HG03039 (cell line): ENCODE measurements at regions not wholly inside any gene's neighbourhood (a gene's known extent, or its start where the extent isn't known, plus 50 kb on each side); places are given as distances from the start of the nearest gene placed in this dataset.
A peak's percentile ranks its signal among the peaks of the same experiment; 100 is the strongest.
"Not testable (repeated sequence)": the region's sequence is repeated elsewhere in the genome, so short reads cannot be mapped to it uniquely, and the experiment has no call there.

ENCODE experiments used
- ATAC-seq: cut with Tn5 transposase; IDR thresholded peaks from one replicate; pipeline ENCODE4 v1.9.1; 2021; ENCODE audit warnings: mild to moderate bottlenecking, moderate library complexity; ENCODE audit not compliant: unreplicated experiment

DNA sequence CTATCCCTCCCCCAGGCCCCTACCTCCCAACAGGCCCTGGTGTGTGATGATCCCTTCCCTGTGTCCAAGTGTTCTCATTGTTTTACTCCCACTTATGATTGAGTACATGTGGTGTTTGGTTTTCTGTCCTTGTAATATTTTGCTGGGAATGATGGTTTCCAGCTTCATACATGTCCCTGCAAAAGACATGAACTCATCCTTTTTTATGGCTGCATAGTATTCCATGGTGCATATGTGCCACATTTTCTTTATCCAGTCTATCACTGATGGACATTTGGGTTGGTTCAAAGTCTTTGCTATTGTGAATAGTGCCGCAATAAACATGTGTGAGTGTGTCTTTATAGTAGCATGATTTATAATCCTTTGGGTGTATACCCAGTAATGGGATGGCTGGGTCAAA lies 151.7 kb downstream of the VSIG4 start:
- not testable (repeated sequence) for ATAC-seq

DNA sequence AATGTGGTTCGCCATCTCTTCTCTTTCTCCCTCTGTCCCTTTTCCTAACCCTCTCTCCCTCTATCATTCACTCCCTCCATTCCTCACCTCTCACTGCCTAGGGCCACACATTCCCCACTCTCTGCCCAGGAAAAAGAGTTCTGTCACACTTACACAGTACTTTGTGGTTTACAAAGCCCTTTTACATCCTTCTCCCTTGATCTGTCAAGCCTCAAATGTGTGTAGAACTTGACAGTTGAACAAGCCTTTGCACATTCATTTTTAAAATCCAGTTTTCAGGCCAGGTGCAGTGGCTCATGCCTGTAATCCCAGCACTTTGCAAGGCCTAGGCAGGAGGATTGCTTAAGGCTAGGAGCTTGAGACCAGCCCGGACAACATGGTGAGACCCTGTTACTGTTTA lies 156.3 kb downstream of the VSIG4 start:
- no peak for ATAC-seq

DNA sequence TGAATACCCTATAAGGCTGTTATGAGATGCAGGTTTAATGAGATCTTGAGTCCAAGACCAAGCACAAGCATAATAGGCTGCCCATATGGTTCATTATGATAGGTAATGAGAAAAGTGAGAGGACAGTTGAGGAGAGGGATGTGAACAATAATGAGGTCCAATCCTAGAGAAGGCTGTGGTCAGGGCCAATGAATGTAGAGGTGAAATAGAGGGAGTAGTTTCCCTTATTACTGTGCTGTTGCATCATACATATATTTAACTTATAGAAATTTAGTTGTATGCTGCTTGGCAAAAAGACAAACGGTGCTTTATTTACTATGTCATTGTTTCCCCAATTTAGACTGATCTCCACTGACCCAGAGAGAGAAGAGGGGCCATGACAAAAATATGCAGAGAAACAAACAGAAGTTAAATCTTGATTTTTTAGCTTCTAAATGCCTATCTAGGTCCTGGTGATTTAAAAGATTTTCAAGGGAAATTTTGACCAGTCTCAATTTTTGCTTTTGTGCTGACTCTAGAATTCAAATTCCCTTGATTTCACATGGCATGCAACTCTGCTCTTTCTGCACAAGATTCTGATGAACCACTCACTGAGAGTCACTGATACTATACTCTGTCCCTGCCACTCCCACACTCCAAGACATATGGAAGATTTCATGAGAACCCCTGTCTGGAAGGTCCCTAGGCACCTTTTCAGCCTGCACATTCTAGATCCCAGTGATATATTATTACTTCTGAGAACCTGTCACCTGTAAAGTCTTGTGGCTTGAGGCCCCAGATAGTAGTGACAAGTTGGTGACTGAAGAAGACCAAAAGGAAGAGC lies 159.7 kb downstream of the VSIG4 start:
- no peak for ATAC-seq

GRCh38 chrX:65878456-65878855 lies 161.4 kb downstream of the VSIG4 start:
- no peak for ATAC-seq

DNA sequence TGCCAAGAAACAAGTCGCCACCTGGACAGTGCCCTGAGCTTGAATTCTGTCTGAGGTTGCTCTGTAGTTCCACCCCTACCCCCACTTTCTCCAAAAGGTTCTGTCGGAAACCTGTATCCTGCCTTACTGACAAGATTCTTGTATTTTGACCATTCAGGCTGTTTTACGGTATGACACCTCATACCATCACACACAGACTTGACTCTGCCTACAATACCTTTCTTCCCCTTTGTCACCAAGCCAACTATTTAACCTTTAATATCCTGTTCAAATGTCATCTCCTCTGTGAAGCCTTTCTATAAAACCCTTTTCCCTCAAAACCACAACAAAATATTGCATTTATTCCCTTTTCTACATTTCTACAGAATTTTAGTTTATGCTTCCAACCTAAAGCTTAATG lies 161.9 kb downstream of the VSIG4 start:
- no peak for ATAC-seq

- ATAC-seq, result not testable (repeated sequence)
Observed at GRCh38 chrX:65875614-65876013, 164.3 kb downstream of the VSIG4 start.

DNA sequence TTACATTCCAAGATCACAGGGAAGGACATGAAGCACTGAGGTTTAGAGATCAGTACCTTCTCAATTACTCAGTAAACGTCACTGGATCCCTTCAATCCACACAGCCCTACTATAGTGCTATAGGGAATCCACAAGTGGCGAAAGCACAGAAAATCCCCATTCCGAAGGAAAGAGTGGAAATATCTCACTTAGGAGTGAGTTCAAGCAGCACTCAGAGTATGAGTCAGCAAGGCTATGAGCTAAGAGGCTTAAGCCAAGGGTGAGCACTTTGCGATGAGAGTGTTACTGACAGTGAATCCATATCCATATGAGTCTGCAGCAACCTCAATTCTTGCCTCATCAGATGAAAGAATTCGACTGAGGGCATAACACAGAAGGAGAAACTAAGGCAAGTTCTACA lies 165.1 kb downstream of the VSIG4 start:
- ATAC-seq, result no peak

DNA sequence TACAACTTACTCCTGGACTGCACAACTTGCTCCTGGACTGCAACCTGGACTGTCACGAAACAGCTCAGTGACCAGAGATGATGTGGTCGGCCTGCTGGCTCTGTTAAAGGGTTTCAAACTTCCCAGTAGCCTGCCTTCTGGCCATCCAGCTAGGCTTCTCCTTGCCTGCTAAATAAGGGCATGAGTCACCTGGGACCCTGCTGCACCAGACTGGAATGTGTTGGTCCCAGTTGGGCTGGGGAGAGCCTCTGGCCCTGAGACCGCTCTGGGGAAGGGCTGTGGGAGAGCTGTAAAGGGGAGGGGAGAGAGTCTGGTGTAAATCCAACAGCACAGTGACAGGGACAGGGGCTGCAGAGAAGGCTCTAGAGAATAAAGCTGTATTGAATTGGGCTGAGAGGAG lies 165.8 kb downstream of the VSIG4 start:
- ATAC-seq, result no peak

GRCh38 chrX:65873385-65873784 lies 166.5 kb downstream of the VSIG4 start:
- ATAC-seq, result no peak

- ATAC-seq, result peak; percentile 77
Observed at GRCh38 chrX:65871671-65872311, 168.1 kb downstream of the VSIG4 start.

DNA sequence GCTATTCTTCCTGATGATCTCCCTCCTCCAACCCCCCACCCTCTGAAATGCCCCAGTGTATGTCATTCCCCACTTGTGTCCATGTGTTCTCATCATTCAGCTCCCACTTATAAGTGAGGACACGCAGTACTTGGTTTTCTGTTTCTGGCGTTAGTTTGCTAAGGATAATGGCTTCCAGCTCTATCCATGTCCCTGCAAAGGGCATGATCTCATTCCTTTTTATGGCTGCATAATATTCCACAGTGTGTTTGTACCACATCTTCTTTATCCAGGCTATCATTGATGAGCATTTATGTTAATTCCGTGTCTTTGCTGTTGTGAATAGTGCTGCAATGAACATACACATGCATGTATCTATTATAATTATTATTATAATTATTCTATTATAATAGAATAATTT lies 169.3 kb downstream of the VSIG4 start:
- ATAC-seq, result not testable (repeated sequence)

- no peak for ATAC-seq
Observed at GRCh38 chrX:65866773-65867172, 173.1 kb downstream of the VSIG4 start.

GRCh38 chrX:65866146-65866545 lies 173.7 kb downstream of the VSIG4 start:
- peak; percentile 95 for ATAC-seq

DNA sequence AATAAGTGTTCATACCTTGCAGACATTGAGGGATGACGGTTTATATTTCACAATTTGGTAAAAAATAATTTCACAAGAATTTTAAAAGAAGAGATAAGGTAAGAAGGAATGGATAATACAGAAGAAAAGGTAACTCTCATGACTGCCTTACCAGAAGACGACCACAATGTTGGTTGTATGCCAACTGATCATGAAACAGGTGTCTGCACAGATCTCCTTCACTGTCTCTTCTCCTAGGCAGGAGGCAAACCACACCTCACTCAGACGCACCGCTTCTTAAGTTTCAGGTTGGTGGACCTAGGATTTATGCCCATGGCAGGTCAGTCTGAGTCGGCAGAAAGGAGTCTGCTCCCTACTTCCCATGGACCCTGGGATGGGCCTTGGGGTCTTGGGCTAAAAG lies 177.2 kb downstream of the VSIG4 start:
- ATAC-seq, result no peak

DNA sequence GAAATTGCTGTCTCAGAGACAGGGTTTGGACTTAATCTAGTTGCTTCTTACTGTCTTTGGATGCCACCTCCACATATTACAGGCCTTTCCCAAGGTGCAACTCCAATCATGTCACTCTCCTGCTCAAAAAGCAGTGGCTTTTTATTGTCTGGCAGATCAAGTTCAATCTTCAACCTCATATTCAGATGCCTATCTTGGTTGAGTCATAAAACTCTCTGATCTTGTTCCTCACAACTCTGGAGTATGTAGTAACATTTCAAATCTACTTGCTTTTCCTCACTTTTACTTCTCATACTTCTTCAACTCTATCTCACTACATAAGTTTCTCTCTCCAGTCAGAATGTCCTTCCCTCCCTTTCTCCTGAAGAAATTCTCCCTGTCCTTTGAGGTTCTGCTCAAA lies 180.6 kb downstream of the VSIG4 start:
- ATAC-seq, result no peak

GRCh38 chrX:65854437-65854836 lies 185.4 kb downstream of the VSIG4 start:
- ATAC-seq, result not testable (repeated sequence)

DNA sequence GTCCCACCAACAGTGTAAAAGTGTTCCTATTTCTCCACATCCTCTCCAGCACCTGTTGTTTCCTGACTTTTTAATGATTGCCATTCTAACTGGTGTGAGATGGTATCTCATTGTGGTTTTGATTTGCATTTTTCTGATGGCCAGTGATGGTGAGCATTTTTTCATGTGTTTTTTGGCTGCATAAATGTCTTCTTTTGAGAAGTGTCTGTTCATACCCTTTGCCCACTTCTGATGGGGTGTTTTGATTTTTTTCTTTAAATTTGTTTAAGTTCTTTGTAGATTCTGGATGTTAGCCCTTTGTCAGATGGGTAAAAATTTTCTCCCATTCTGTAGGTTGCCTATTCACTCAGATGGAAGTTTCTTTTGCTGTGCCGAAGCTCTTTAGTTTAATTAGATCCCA lies 183.9 kb downstream of the MSN start:
- ATAC-seq, result not testable (repeated sequence)

DNA sequence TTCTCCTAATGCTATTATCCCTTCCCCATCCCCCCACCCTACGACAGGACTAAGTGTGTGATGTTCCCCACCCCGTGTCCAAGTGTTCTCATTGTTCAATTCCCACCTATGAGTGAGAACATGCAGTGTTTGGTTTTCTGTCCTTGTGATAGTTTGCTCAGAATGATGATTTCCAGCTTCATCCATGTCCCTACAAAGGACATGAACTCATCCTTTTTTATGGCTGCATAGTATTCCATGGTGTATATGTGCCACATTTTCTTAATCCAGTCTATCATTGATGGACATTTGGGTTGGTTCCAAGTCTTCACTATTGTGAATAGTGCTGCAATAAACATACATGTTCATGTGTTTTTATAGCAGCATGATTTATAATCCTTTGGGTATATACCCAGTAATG lies 183.4 kb downstream of the MSN start:
- ATAC-seq, result not testable (repeated sequence)

- no peak for ATAC-seq
Observed at GRCh38 chrX:65846974-65847373, 179.5 kb downstream of the MSN start.

GRCh38 chrX:65841263-65841662 lies 173.8 kb downstream of the MSN start:
- no peak for ATAC-seq

DNA sequence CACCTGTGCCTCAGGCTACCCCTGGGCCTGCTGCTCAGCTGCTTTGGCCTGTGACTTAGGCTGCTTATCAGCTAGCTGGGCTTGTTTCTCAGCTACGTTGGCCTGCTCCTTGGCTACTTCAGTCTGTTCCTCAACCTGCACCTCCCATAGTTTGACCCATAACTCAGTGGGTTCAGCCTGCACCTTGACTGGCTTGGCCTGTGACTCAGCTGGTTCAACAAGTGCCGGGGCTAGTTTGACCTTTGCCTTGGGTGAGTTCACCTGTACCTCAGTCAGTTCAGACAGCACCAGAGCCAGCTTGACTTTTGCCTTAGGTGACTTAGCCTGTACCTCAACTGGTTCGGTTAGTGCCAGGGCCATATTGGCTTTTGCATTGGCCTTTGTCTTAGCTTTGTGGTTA lies 171.2 kb downstream of the MSN start:
- ATAC-seq, result no peak

DNA sequence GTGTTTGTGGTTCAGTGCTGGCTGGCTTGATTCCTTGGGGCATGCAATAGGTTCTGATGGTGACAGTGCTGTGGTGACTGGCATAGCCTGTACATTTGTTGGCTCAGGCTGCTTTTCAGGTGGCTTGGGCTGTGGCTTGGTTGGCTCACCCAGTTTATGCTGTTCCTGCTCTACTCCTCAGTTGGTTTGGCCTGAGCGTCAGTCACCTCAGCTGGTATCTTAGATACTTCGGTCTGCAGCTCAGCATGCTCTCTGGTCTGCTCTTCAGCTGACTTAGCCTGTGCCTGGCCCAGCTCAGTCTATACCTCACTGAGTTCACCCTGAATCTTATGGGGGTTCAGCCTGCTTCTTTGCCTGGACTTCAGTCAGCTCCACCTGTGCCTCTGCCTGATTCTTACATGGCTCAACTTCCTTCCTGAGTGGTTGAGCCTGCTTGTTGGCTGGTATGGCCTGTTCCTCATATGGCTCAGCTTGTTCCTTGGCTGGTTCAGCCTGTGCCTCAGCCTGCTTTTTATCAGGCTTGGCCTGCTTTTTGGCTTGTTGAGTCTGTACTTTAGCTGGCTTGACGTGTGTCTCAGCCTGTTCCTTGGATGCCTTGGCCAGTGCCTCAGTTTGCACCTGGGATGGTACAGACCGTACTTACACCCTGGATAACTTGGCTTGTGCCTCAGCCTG lies 170.6 kb downstream of the MSN start:
- ATAC-seq, result no peak
